ENCODE measurements at regions not wholly inside any gene's neighbourhood (a gene's known extent, or its start where the extent isn't known, plus 50 kb on each side); places are given as distances from the start of the nearest gene placed in this dataset.

GRCh38 chr10:30778769-30779168 lies 149.2 kb upstream of the LYZL2 start:
- no peak for TF ChIP-seq CTCF (IDR thresholded peaks at IDR 0.05; ENCODE audit: low read length, missing control alignments)
- no peak for DNase-seq (ENCODE audit: low read depth)
- H3K4me3 ChIP-seq (replicated peaks; ENCODE audit: low read depth, low read length), result no peak overlapping the region

- no peak overlapping the region for H3K4me3 ChIP-seq (replicated peaks; ENCODE audit: low read depth, low read length)
- no peak for TF ChIP-seq CTCF (IDR thresholded peaks at IDR 0.05; ENCODE audit: low read length, missing control alignments)
- DNase-seq (ENCODE audit: low read depth), result peak; percentile 78
Observed at GRCh38 chr10:30775779-30776591, 146.4 kb upstream of the LYZL2 start.

- no peak for DNase-seq (ENCODE audit: low read depth)
- no peak for TF ChIP-seq CTCF (IDR thresholded peaks at IDR 0.05; ENCODE audit: low read length, missing control alignments)
- no peak overlapping the region for H3K4me3 ChIP-seq (replicated peaks; ENCODE audit: low read depth, low read length)
Observed at GRCh38 chr10:30774261-30774660, 144.7 kb upstream of the LYZL2 start.

- no peak overlapping the region for H3K4me3 ChIP-seq (replicated peaks; ENCODE audit: low read depth, low read length)
- DNase-seq (ENCODE audit: low read depth), result no peak
- TF ChIP-seq CTCF (IDR thresholded peaks at IDR 0.05; ENCODE audit: low read length, missing control alignments), result no peak
Observed at GRCh38 chr10:30773501-30773900, 143.9 kb upstream of the LYZL2 start.

GRCh38 chr10:30770816-30771215 lies 141.3 kb upstream of the LYZL2 start:
- DNase-seq (ENCODE audit: low read depth), result no peak
- no peak overlapping the region for H3K4me3 ChIP-seq (replicated peaks; ENCODE audit: low read depth, low read length)
- no peak for TF ChIP-seq CTCF (IDR thresholded peaks at IDR 0.05; ENCODE audit: low read length, missing control alignments)

- DNase-seq (ENCODE audit: low read depth), result no peak
- no peak overlapping the region for H3K4me3 ChIP-seq (replicated peaks; ENCODE audit: low read depth, low read length)
- no peak for TF ChIP-seq CTCF (IDR thresholded peaks at IDR 0.05; ENCODE audit: low read length, missing control alignments)
Observed at GRCh38 chr10:30770229-30770628, 140.7 kb upstream of the LYZL2 start.

- DNase-seq (ENCODE audit: low read depth), result no peak
- H3K4me3 ChIP-seq (replicated peaks; ENCODE audit: low read depth, low read length), result no peak overlapping the region
- TF ChIP-seq CTCF (IDR thresholded peaks at IDR 0.05; ENCODE audit: low read length, missing control alignments), result no peak
Observed at GRCh38 chr10:30769361-30769760, 139.8 kb upstream of the LYZL2 start.

Data from fibroblast of pulmonary artery (primary cell).